ENCODE measurements at regions not wholly inside any gene's neighbourhood (a gene's known extent, or its start where the extent isn't known, plus 50 kb on each side); places are given as distances from the start of the nearest gene placed in this dataset.
"Not testable (repeated sequence)": the region's sequence is repeated elsewhere in the genome, so short reads cannot be mapped to it uniquely, and the experiment has no call there.

DNA sequence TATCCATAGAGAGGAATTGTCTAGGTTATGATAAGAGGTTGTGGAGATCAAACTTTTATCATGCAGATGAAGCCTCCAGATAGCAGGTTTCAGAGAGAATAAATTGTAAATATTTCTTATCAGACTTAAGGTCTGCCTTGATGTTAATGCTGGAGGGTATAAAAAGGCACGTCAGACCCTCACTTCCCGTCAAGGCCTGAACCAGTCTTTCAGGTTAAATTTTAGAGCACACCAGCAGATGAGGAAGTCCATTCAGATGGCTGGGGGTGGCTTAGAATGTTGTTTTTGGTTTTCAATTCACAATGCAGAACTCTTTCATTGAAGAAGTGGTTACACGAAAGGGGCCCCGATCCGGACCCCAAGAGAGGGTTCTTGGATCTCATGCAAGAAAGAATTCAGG, 144.4 kb upstream of the FBXO11 start:
- Mint-ChIP-seq H3K27me3 (peaks cover 14% of the 10 kb centered on the region), H3K36me3 (ENCODE audit: low read depth) (no peaks in the 10 kb centered on the region), H3K4me3 (no peak overlapping the region), H3K9me3 (peaks cover 3% of the 10 kb centered on the region), H3K4me1 (no peaks in the 10 kb centered on the region), H3K27ac (no peak overlapping the region)
- ChIA-PET POLR2A (no interaction called here), CTCF (no interaction called here)
- no peak for DNase-seq

DNA sequence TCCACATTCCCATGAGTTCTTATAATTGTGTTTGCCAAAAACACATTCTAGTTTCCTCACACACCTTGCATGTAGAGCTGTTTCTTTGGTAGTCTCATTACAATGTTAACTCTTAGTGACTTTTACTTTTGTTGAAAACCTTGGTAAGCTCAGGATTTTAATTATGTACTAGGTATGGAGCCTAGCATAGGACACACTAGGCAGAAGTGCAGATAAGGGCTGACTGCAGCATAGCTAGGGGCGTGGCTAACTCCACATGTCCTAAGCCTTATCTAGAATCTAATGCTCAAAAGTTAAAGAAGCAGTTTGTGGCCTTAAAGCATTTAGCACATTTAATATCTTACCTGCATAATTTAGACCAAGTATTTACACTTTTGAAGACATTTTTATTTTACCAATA, 153.7 kb upstream of the FBXO11 start:
- Mint-ChIP-seq H3K27ac (no peak overlapping the region), H3K9me3 (no peaks in the 10 kb centered on the region), H3K27me3 (peaks cover 15% of the 10 kb centered on the region), H3K4me3 (no peak overlapping the region), H3K36me3 (ENCODE audit: low read depth) (no peaks in the 10 kb centered on the region), H3K4me1 (no peaks in the 10 kb centered on the region)
- DNase-seq, result no peak
- CTCF ChIA-PET, result no interaction called here
- POLR2A ChIA-PET, result no interaction called here

DNA sequence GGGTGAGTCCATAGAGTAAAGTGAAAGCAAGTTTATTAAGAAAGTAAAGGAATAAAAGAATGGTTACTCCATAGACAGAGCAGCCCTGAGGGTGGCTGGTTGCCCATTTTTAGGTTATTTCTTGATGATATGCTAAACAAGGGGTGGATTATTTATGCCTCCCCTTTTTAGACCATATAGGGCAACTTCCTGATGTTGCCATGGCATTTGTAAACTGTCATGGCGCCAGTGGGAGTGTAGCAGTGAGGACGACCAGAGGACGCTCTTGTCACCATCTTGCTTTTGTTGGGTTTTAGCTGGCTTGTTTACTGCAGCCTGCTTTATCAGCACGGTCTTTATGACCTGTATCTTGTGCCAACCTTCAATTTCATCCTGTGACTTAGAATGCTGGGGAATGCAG, 155.4 kb upstream of the FBXO11 start:
- POLR2A ChIA-PET, CTCF ChIA-PET: not testable (repeated sequence)

DNA sequence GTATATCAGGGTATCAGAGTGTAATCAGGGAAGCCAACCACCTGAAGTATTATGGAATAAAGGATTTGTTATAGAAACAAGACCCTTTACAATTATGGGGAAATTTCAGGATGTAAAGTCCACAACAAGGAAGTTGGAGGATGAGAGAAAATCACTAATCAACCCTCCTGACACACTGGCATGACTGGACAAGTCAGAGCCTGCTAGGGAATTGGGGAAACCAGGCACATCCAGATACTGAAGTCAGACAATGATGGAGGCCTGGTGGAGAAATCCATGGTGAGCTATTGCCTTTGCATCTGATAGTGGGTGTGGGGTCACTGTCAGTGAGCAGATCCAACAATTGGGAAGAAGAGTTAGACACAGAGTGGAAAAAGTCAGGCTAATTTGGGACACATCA, 158.8 kb upstream of the FBXO11 start:
- no peak for DNase-seq
- no peaks in the 10 kb centered on the region for H3K9me3 Mint-ChIP-seq
- ChIA-PET POLR2A (no interaction called here), CTCF (no interaction called here)
- H3K27me3 Mint-ChIP-seq, result peaks cover 10% of the 10 kb centered on the region
- H3K4me3 Mint-ChIP-seq, result no peak overlapping the region
- H3K27ac Mint-ChIP-seq, result no peak overlapping the region
- no peaks in the 10 kb centered on the region for H3K36me3 Mint-ChIP-seq (ENCODE audit: low read depth)
- no peaks in the 10 kb centered on the region for H3K4me1 Mint-ChIP-seq

More for the DNA sequence above, 155.4 kb upstream of the FBXO11 start:
- peaks cover 15% of the 10 kb centered on the region for H3K27me3 Mint-ChIP-seq
- not testable (repeated sequence) for H3K36me3 Mint-ChIP-seq (ENCODE audit: low read depth); H3K4me1 Mint-ChIP-seq; H3K27ac Mint-ChIP-seq; DNase-seq; H3K9me3 Mint-ChIP-seq; H3K4me3 Mint-ChIP-seq

DNA sequence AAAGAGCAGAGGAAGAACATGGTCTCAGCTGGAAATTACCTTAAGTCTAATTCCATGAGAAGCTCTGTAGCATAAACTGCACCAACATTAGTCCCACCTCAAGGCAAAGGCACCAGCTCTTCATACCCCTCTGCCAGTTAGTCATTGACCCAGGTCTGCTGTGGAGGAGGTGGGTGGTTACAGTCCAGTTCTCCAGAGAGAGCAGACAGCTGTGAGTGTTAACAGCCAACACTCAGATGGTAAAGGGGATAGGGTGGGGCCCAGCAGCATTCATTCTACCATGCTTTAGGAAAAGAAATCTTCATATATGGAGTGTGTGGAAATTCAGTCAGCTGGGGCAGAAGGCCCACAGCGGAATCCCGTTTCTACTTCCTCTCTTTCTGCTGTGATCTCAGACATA, 159.7 kb upstream of the FBXO11 start:
- Mint-ChIP-seq H3K27ac (no peak overlapping the region), H3K9me3 (no peaks in the 10 kb centered on the region), H3K27me3 (peaks cover 10% of the 10 kb centered on the region), H3K4me1 (no peaks in the 10 kb centered on the region), H3K36me3 (ENCODE audit: low read depth) (no peaks in the 10 kb centered on the region), H3K4me3 (no peak overlapping the region)
- CTCF ChIA-PET, result interaction anchor here (1.4 kb wide), 1 partner anchor 169 kb away, joined by 4 read pairs; no protein-coding TSS in a partner anchor
- POLR2A ChIA-PET, result no interaction called here
- no peak for DNase-seq

DNA sequence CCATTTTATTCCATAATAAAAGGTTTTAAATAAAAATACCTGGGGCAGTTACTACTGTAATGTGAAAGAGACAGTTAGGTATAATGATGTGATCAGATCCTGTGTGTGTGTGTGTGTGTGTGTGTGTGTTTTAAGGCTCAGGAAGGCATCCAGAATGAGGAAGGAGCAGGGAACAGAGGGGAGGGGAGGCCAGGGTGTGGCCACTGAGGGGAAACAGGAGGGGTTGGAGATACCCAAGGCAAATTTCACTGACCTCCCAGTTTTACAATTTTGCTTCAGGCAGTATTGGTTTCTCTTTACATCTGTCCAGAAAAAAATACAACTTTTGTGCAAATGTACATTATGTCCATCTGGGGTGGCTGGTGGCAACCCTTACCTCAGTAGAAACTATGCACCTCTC, 163.5 kb upstream of the FBXO11 start:
- H3K4me1 Mint-ChIP-seq, result no peaks in the 10 kb centered on the region
- CTCF ChIA-PET, result no interaction called here
- no peaks in the 10 kb centered on the region for H3K36me3 Mint-ChIP-seq (ENCODE audit: low read depth)
- H3K27me3 Mint-ChIP-seq, result peaks cover 9% of the 10 kb centered on the region
- no peaks in the 10 kb centered on the region for H3K9me3 Mint-ChIP-seq
- H3K4me3 Mint-ChIP-seq, result no peak overlapping the region
- H3K27ac Mint-ChIP-seq, result no peak overlapping the region
- POLR2A ChIA-PET, result no interaction called here
- DNase-seq, result no peak

DNA sequence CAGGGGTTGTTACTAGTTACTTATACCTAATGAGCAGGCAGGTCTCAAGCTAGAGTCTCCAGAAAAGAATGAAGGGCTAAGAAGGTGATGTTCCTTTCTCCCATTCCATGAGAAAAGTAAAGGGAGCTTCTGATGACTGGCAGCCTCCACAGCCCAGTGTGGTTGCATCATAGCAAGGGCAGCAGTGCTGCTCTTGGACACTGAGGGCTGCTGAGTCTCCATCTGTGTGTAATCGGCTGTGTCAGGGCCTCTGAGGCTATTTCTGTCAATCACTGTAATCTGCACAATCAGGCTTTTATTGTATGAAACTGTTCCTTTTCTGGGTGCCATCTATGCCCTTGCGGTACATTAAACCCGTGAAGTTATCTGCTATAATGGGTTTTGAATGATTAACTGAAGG, 164.1 kb upstream of the FBXO11 start:
- Mint-ChIP-seq H3K4me3 (no peak overlapping the region), H3K36me3 (ENCODE audit: low read depth) (no peaks in the 10 kb centered on the region), H3K27ac (no peak overlapping the region), H3K27me3 (peaks cover 9% of the 10 kb centered on the region), H3K9me3 (no peaks in the 10 kb centered on the region), H3K4me1 (no peaks in the 10 kb centered on the region)
- ChIA-PET CTCF (no interaction called here), POLR2A (no interaction called here)
- DNase-seq, result no peak

DNA sequence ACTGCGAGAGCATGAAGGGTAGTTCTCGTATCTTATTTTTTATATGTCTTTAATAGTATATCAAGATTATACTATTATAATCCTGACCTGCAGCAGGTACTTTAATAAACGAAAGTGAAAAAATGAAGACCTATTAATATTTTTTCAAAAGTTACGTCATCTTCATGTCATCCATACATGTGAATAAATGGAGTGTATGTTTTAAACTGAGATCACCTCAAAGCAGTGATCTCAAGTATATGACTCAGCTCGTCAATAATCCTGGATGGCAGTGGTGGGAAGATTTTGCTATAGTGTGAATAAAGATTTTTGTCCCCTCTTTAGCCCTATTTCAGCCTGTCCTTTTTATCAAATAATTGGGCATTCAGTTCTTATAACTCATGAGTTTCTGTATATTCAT, 166.3 kb upstream of the FBXO11 start:
- H3K4me3 Mint-ChIP-seq, result no peak overlapping the region
- H3K9me3 Mint-ChIP-seq, result no peaks in the 10 kb centered on the region
- H3K27ac Mint-ChIP-seq, result no peak overlapping the region
- CTCF ChIA-PET, result no interaction called here
- H3K36me3 Mint-ChIP-seq (ENCODE audit: low read depth), result no peaks in the 10 kb centered on the region
- POLR2A ChIA-PET, result no interaction called here
- H3K4me1 Mint-ChIP-seq, result no peaks in the 10 kb centered on the region
- peaks cover 6% of the 10 kb centered on the region for H3K27me3 Mint-ChIP-seq
- DNase-seq, result no peak

DNA sequence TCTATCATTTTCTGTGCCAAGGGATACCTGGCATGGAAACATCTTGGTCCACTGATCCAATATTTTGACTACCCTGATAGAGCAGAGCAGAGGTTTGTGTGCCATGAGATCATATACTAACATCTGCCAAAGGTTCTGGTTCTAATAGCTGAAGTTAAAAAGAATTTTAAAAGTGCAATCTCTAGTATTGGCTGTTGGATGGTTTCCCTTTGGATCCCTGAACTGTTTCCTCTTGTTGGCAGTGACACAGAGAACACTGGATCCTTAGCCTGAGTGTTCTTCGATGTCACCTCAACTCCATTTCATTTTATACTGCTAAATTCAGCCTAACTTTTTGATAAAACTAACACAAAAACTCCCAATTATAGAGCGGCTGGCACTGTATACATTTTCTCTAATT, 169.3 kb upstream of the FBXO11 start:
- H3K27ac Mint-ChIP-seq, result no peak overlapping the region
- ChIA-PET CTCF (no interaction called here), POLR2A (no interaction called here)
- H3K4me3 Mint-ChIP-seq, result no peak overlapping the region
- no peak for DNase-seq
- H3K4me1 Mint-ChIP-seq, result no peaks in the 10 kb centered on the region
- no peaks in the 10 kb centered on the region for H3K9me3 Mint-ChIP-seq
- H3K27me3 Mint-ChIP-seq, result peaks cover 6% of the 10 kb centered on the region
- H3K36me3 Mint-ChIP-seq (ENCODE audit: low read depth), result no peaks in the 10 kb centered on the region

DNA sequence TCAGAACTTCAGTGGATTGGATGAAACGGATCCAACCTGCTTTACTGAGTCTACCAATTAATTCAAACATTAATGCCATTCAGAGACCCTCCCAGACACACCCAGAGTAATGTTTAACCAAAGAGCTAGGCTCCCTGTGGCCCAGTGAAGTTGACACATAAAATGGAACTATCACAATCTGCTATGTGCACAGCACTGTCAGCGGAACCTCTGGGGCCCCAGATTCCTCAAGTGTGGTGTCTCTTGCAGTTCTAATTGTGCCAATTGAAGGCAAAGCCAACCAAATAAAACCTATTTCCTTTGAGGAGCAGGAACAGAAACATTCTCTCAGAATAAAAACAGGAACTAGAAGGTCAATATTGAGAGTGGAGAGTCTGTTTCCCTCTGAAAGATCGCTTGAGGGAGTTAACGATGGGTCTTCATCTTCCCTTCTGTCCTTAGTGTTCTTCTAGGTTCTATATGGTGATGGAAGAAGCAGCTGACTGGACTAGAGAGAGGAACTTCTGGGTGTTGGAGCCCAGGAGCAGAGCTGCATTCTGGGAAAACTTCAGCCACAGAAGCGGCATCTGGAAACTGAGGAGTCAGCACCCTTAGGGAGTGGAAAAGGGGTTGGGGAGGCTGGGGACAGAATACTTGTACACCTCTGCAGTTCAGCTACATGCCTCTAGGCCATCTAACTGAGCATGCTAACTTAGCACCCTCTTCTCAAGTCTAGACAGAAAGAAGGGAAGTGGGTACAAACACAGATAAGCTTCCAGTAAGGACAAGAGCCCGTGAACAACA, 174.4 kb upstream of the FBXO11 start:
- POLR2A ChIA-PET, result no interaction called here
- DNase-seq, result no peak
- H3K36me3 Mint-ChIP-seq (ENCODE audit: low read depth), result no peaks in the 10 kb centered on the region
- H3K27me3 Mint-ChIP-seq, result peaks cover 3% of the 10 kb centered on the region
- H3K27ac Mint-ChIP-seq, result no peak overlapping the region
- H3K4me1 Mint-ChIP-seq, result no peaks in the 10 kb centered on the region
- CTCF ChIA-PET, result interaction anchor here (0.9 kb wide), 1 partner anchor 64 kb away, joined by 3 read pairs; no protein-coding TSS in a partner anchor
- H3K9me3 Mint-ChIP-seq, result no peaks in the 10 kb centered on the region
- H3K4me3 Mint-ChIP-seq, result no peak overlapping the region

DNA sequence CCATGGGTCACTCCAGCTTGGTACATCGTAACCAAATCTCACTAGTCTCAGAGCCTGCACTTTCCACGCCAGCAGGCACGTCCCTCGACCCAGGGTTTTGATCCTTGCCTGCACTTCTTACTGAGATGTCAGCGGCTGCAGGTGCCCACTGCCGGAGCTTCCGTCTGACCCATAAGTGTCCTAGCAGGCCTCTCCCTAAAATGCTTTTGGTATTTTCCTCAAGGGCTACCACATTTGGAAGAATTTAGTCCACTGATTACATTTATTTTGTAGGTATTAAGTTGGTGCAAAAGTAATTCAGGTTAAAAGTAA, 175.0 kb upstream of the FBXO11 start:
- H3K27me3 Mint-ChIP-seq, result peaks cover 3% of the 10 kb centered on the region
- no peak overlapping the region for H3K27ac Mint-ChIP-seq
- H3K4me3 Mint-ChIP-seq, result no peak overlapping the region
- ChIA-PET POLR2A (no interaction called here), CTCF (no interaction called here)
- H3K9me3 Mint-ChIP-seq, result no peaks in the 10 kb centered on the region
- no peak for DNase-seq
- H3K36me3 Mint-ChIP-seq (ENCODE audit: low read depth), result no peaks in the 10 kb centered on the region
- no peaks in the 10 kb centered on the region for H3K4me1 Mint-ChIP-seq

DNA sequence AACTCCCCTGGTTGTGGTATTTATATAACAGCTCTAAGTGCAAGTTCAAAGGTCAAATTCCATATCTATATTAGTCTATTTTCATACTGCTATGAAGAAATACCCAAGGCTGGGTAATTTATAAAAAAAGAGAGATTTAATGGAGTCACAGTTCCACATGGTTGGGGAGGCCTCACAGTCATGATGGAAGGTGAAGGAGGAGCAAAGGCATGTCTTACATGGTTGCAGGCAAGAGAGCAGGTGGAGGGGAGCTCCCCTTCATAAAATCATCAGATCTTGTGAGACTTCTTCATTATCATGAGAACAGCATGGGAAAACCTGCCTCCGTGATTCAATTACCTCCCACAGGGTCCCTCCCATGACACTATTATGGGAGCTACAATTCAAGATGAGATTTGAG, 179.6 kb upstream of the FBXO11 start:
- Mint-ChIP-seq H3K4me1 (no peaks in the 10 kb centered on the region), H3K4me3 (no peak overlapping the region), H3K27me3 (peaks cover 9% of the 10 kb centered on the region), H3K9me3 (no peaks in the 10 kb centered on the region), H3K27ac (no peak overlapping the region), H3K36me3 (ENCODE audit: low read depth) (no peaks in the 10 kb centered on the region)
- CTCF ChIA-PET, result no interaction called here
- DNase-seq, result no peak
- POLR2A ChIA-PET, result no interaction called here

DNA sequence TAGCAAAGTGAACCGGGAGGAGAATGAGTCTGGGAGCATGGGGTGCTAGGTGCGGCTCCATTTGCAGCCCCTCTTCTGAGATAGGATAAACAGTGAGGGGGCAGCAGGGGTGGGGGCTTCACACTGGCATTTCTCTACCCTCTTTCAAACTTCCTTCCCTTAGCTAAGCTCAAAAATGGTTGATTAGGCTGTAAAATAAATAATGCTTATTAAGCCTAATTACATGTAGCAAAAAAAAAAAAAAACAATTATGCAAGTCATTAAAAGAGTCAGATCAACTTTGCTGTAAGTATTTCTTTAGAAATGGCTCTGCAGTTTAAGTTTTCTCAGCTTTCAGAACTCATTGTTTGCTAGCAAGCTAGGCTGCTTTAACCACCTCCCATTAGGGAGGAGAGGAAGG, 182.7 kb upstream of the FBXO11 start:
- Mint-ChIP-seq H3K4me1 (no peaks in the 10 kb centered on the region), H3K9me3 (no peaks in the 10 kb centered on the region), H3K36me3 (ENCODE audit: low read depth) (no peaks in the 10 kb centered on the region), H3K27me3 (peaks cover 8% of the 10 kb centered on the region), H3K4me3 (no peak overlapping the region), H3K27ac (no peak overlapping the region)
- ChIA-PET CTCF (interaction anchor here (0.6 to 1.1 kb wide), 2 partner anchors 12 kb away, joined by 3 to 6 read pairs; no protein-coding TSS in a partner anchor), POLR2A (interaction anchor here (0.6 kb wide), 1 partner anchor 338 kb away, joined by 6 read pairs; no protein-coding TSS in a partner anchor)
- DNase-seq, result no peak

DNA sequence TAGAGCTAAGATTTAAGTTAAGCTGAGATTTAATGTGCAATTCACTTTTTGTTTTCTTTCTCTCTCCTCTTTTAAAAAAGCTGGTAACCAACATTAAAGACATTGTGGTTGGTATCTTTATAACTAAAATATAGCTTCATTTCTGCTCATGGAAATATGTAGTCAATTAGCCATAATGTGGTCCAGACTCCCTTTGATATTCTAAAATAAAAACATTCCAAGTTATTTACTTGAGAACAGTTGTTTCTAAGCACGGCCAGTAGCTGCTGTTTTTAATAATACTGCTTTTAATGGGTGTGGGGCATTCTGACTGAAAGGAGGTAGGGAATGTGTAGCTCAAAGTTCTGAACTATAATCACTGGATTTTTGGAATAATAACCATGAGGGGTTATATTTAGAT, 183.3 kb upstream of the FBXO11 start:
- ChIA-PET POLR2A (no interaction called here), CTCF (interaction anchor here (0.5 to 1.1 kb wide), 3 partner anchors 11 to 49 kb away, joined by 3 to 6 read pairs (median 4); no protein-coding TSS in a partner anchor)
- Mint-ChIP-seq H3K27ac (no peak overlapping the region), H3K27me3 (peaks cover 8% of the 10 kb centered on the region), H3K4me3 (no peak overlapping the region), H3K9me3 (no peaks in the 10 kb centered on the region), H3K36me3 (ENCODE audit: low read depth) (no peaks in the 10 kb centered on the region), H3K4me1 (no peaks in the 10 kb centered on the region)
- no peak for DNase-seq
